Stimulated activated CD8-positive, alpha-beta memory T cell treated with anti-CD3 and anti-CD28 coated beads, Interleukin-4, amount 100 ng/mL, for 48 hours (primary cell): ENCODE measurements at regions not wholly inside any gene's neighbourhood (a gene's known extent, or its start where the extent isn't known, plus 50 kb on each side); places are given as distances from the start of the nearest gene placed in this dataset.
"Not testable (repeated sequence)": the region's sequence is repeated elsewhere in the genome, so short reads cannot be mapped to it uniquely, and the experiment has no call there.

Experiments used
- DNase-seq: peaks from one replicate; pipeline ENCODE4 v3.0.0-alpha.2; 2020

GRCh38 chr1:163477276-163477830 is 155.6 kb downstream of the NUF2 start:
- no peak for DNase-seq

DNA sequence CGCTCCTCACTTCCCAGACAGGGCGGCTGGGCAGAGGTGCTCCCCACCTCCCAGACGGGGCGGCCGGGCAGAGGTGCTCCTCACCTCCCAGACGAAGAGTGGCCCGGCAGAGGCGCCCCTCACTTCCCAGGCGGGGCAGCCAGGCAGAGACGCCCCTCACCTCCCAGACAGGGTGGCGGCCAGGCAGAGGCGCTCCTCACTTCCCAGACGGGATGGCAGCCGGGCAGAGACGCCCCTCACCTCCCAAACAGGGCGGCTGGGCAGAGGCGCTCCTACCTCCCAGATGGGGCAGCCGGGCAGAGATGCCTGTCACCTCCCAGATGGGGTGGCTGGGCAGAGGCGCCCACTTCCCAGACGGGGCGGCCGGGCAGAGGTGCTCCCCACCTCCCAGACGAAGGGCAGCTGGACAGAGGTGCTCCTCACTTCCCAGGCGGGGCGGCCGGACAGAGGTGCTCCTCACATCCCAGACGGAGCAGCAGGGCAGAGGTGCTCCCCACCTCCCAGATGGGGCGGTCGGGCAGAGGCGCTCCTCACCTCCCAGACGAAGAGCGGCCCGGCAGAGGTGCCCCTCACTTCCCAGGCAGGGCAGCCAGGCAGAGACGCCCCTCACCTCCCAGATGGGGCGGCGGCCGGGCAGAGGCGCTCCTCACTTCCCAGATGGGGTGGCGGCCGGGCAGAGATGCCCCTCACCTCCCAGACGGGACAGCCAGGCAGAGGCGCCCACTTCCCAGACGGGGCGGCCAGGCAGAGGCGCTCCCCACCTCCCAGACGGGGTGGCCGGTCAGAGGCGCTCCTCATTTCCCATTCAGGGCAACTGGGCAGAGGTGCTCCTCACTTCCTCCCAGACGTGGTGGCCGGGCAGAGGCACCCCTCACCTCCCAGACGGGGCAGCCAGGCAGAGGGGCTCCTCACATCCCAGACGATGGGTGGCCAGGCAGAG is 176.9 kb downstream of the NUF2 start:
- DNase-seq: not testable (repeated sequence)

GRCh38 chr1:163504331-163504978 is 182.7 kb downstream of the NUF2 start:
- no peak for DNase-seq

GRCh38 chr1:163509114-163509513 is 187.4 kb downstream of the NUF2 start:
- DNase-seq: no peak

DNA sequence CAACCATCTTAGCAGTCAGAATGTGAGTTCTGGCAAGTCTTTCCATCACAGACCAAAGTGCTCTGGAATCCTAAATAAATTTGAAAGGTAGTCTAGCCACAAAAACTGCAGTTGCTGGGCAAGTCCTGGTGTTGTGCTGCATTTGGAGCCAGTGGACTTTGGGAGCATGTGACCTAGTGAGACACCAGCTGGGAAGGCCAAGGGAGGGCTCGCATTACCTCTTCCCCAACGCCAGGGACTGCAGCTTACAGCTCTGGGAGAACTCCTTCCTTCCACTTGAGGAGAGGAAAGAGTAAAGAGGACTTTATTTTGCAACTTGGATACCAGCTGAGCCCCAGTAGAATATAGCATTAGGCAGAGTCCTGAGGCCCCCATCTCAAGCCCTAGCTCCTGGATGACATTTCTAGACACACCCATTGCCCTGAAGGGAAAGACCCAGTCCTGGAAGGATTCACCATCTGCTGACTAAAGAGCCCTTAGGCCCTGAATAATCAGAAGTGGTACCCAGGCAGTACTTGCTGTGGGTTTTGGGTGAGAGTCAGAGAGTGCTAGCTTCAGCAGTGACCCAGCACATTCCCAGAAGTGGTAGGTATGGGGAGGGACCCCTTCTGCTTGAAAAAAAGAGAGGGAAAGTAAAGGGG is 190.7 kb downstream of the NUF2 start:
- DNase-seq: no peak

- DNase-seq: no peak
These were observed 201.7 kb downstream of the NUF2 start for GRCh38 chr1:163523375-163524029.

- peak; percentile 33 for DNase-seq
These were observed 207.1 kb downstream of the NUF2 start for GRCh38 chr1:163528710-163529348.

GRCh38 chr1:163531345-163531744 is 209.6 kb downstream of the NUF2 start:
- DNase-seq: no peak

DNA sequence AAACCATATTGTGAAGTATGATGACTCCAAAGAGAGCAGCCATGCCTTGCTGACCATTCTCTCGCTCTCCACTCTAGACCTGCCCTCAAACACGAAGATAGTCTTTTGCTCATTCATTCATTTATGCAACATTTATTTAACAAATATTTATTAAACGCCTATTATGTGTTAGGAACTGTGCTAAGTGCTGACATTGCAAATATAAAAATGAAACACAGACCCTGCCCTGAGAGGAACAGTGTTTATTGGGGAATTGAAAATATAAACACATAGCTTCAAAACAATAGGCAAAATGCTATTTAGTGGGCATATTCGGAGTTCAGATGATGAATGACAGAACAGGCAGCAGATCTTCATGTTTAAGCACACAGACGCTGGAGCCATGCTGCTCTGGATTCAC is 213.6 kb downstream of the NUF2 start:
- DNase-seq: no peak

DNA sequence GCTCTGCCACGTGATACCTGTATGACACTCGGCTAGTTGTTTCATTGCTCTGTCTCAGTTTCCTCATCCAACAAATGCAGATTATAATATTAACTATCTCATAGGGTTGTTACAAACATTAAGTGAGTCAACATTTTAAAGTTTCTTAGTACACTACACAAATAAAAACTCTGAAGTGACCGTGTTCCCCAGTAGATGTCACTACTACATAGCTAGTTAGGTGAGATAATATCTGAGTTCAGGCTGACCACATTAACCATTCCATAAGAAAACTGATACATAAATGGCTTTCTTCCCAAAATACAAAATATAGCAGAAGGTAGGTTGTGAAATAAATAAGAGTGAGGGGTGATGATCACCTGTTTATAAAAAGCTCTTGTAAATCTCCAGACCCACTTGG is 214.1 kb downstream of the NUF2 start:
- DNase-seq: no peak

DNA sequence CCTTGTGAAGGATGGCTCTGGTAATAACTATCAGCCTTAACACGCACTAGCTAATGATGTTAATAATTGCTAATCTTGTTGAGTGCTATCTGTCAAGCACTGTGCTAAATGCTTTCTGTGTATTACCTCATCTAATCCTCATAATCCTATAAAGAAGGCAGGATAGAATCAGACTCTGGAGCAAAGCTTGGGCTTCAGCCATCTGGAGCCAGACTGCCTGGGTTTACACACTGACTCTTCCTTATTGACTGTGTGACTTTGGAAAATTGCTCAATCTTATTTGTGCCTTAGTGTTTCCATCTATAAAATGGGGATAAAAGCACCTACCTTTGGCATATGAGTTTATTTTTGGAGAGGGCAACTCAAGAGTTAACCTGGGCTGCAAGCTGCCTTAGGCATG is 216.1 kb downstream of the NUF2 start:
- DNase-seq: no peak

GRCh38 chr1:163538667-163539066 is 216.9 kb downstream of the NUF2 start:
- DNase-seq: no peak

DNA sequence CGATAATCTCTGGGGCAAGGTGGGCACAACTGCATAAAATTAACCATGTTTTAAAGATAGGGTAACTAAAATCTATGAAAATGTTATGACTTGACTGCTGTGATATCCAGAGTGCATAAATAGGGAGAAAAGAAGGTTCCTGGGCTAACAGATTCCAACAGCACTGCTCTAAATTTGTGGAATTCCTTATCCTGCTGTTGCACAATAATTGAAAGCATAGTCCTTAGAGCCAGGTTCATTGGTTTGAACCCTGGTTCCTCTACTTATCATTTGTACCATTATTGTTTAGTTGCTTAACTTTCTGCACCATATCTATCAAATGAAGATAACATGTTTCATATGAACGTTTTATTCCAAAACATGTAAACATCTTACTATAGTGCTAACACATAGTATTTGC is 219.0 kb downstream of the NUF2 start:
- DNase-seq: no peak

- no peak for DNase-seq
These were observed 222.7 kb downstream of the NUF2 start for GRCh38 chr1:163544441-163544840.

GRCh38 chr1:163558162-163558561 is 236.4 kb downstream of the NUF2 start:
- DNase-seq: no peak

- no peak for DNase-seq
These were observed 240.0 kb downstream of the NUF2 start for GRCh38 chr1:163561580-163562295.

DNA sequence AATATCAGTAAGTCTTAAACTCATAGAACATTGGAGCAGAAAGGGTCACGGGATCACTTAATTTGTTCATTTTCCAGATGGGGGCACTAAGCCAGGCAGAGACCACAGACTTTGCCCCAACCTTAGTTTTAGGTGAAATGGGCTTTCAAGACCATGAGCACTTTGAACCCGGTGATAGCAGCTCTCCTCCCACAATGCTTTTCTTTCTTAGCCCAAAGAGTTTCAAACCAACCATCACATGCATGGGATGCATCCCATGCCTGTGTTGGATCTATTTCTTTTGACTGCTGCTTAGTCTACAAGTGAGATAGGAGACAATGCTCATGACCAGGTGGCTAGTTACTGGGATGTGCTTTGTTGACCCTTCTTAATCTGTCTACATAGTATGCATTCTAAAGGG is 240.6 kb downstream of the NUF2 start:
- DNase-seq: no peak

DNA sequence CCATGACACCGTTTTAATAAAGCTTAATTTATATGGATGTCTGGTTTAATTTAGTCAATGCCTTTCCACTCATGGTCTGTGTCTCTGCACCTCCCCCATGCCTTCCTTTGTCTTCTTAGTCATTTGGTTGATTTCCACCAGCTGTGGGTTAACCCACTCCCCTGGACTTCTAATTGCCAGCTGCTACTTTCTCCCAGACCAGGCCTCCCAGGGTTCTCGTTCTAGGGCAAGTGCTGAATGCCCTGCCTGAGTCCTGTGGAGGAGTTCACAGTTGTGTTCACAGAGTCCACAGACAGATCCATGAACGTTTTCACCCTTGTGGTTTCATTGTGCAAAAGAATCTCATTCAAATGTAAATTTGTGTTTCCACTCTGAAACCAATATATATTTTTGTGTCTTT is 243.4 kb downstream of the NUF2 start:
- DNase-seq: no peak

DNA sequence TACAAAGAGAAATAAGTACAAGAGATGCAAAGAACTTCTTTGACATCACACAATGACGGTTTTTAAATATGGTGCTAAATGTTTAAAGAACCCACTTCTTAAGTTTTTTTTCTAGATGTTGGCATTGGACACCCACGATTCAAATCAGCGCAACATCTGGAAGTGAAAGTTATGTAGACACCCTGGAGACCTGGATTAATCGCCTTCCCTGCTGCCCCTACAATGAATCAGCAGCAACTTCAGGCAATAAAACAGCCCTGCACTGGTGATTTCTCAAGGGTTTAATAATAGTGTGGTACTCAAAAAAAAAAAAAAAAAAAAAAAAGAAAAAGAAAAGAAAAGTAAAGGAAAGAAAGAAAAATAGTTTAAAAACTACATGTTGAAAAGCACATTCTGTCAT is 248.3 kb downstream of the NUF2 start:
- DNase-seq: no peak

GRCh38 chr1:163571950-163572349 is 250.2 kb downstream of the NUF2 start:
- DNase-seq: no peak

- DNase-seq: no peak
These were observed 252.4 kb downstream of the NUF2 start for GRCh38 chr1:163574119-163574518.

- no peak for DNase-seq
These were observed 259.2 kb downstream of the NUF2 start for GRCh38 chr1:163580926-163581325.
